H1 (cell line): ENCODE measurements at regions not wholly inside any gene's neighbourhood (a gene's known extent, or its start where the extent isn't known, plus 50 kb on each side); places are given as distances from the start of the nearest gene placed in this dataset.

Experiments used
- CTCF ChIA-PET: fragments of 300-600 bp; sonication (Branson Sonifier 250); formaldehyde crosslinking; loops from one replicate; lab custom pipeline; 2021; ENCODE audit not compliant: partially characterized antibody; lab: Charles Lee
- POLR2A ChIA-PET: fragments of 300-600 bp; sonication (Branson Sonifier 250); formaldehyde crosslinking; loops from one replicate; lab custom pipeline; 2021; ENCODE audit warnings: inconsistent platforms; ENCODE audit not compliant: partially characterized antibody; lab: Charles Lee
- DNase-seq, 2 experiments: peaks; one replicate each; pipeline versions ENCODE4 v3.0.0 to v3.0.0-alpha.2; 2010 to 2022; ENCODE audit warnings: low spot score in 2 of 2, low read depth in 1 of 2, mixed read lengths in 1 of 2
- FAIRE-seq: peaks from 2 replicates; lab custom pipeline; 2011; peaks lifted over from hg19 to GRCh38; lab: Jason Lieb, UNC
- H2AFZ ChIP-seq: 2 replicates; pipeline ENCODE4 v1.8.1; 2012; ENCODE audit warnings: low read length, inconsistent platforms
- H2AK5ac ChIP-seq: 2 replicates; pipeline ENCODE4 v1.6.1; 2013; ENCODE audit warnings: low read depth, low read length
- H2BK120ac ChIP-seq: replicated peaks from 2 replicates; pipeline ENCODE3; 2013; ENCODE audit warnings: low read depth, low read length, inconsistent platforms
- H2BK12ac ChIP-seq: 2 replicates; pipeline ENCODE4 v1.6.1; 2013; ENCODE audit warnings: low read depth, low read length
- H2BK15ac ChIP-seq: 2 replicates; pipeline ENCODE4 v1.6.1; 2013; ENCODE audit warnings: low read length
- H2BK20ac ChIP-seq: 2 replicates; pipeline ENCODE4 v1.6.1; 2013; ENCODE audit warnings: low read length
- H2BK5ac ChIP-seq: 2 replicates; pipeline ENCODE4 v1.6.1; 2013; ENCODE audit warnings: low read depth, low read length
- H3K14ac ChIP-seq: 2 replicates; pipeline ENCODE4 v1.6.1; 2013; ENCODE audit warnings: inconsistent platforms; ENCODE audit not compliant: insufficient read length
- H3K18ac ChIP-seq: 2 replicates; pipeline ENCODE4 v1.6.1; 2013; ENCODE audit warnings: low read length; ENCODE audit errors: extremely low read depth
- H3K23ac ChIP-seq: 2 replicates; pipeline ENCODE4 v1.6.1; 2013; ENCODE audit warnings: inconsistent platforms; ENCODE audit not compliant: insufficient read length
- H3K23me2 ChIP-seq: 2 replicates; pipeline ENCODE4 v1.6.1; 2013; ENCODE audit warnings: low read depth, low read length
- H3K27ac ChIP-seq: 2 replicates; pipeline ENCODE4 v1.6.1; 2011; ENCODE audit warnings: low read depth, low read length, inconsistent platforms
- H3K27me3 ChIP-seq, 4 experiments: replicated peaks in 1 of 4; 1 replicate in 1 of 4; 2 replicates in 3 of 4; pipeline versions ENCODE4 v1.6.1 to v1.8.1; 2011 to 2013; ENCODE audit warnings: low read length in 3 of 4, mild to moderate bottlenecking in 3 of 4, inconsistent platforms in 2 of 4, mixed read lengths in 2 of 4, moderate library complexity in 1 of 4; ENCODE audit not compliant: control insufficient read depth in 3 of 4, insufficient read depth in 3 of 4; ENCODE audit errors: extremely low read depth in 1 of 4
- H3K36me3 ChIP-seq, 4 experiments: 2 replicates each; pipeline versions ENCODE4 v1.6.1 to v1.8.1; 2011 to 2013; ENCODE audit warnings: mild to moderate bottlenecking in 4 of 4, low read length in 3 of 4, moderate library complexity in 2 of 4, control low read depth in 1 of 4, inconsistent platforms in 1 of 4; ENCODE audit not compliant: insufficient read depth in 4 of 4, control insufficient read depth in 2 of 4
- H3K4ac ChIP-seq: replicated peaks from 2 replicates; pipeline ENCODE3; 2013; ENCODE audit warnings: low read length, low read depth, mixed read lengths, inconsistent platforms; ENCODE audit not compliant: insufficient read length
- H3K4me1 ChIP-seq, 4 experiments: replicated peaks in 1 of 4; 1 replicate in 1 of 4; 2 replicates in 3 of 4; pipeline versions ENCODE4 v1.6.1 to v1.8.1; 2011 to 2013; ENCODE audit warnings: low read length in 3 of 4, inconsistent platforms in 2 of 4, mixed read lengths in 1 of 4; ENCODE audit not compliant: insufficient read depth in 4 of 4, control insufficient read depth in 3 of 4
- H3K4me2 ChIP-seq, 2 experiments: 2 replicates each; pipeline versions ENCODE4 v1.6.1 to v1.8.1; 2011 to 2013; ENCODE audit warnings: low read depth in 2 of 2, low read length in 2 of 2, control low read depth in 1 of 2, inconsistent platforms in 1 of 2, mild to moderate bottlenecking in 1 of 2; ENCODE audit not compliant: insufficient read depth in 1 of 2
- H3K4me3 ChIP-seq, 4 experiments: fragments of 200-600, 300-600 bp in 1 of 4; sonication (generic), shearing (Covaris generic), sonication (Bioruptor Twin) in 1 of 4; 2 replicates each; pipeline versions ENCODE4 v1.5.1 to v1.8.1; 2011 to 2016; ENCODE audit warnings: low read length in 4 of 4, low read depth in 3 of 4, control low read depth in 2 of 4, inconsistent platforms in 2 of 4, mild to moderate bottlenecking in 2 of 4, mixed read lengths in 1 of 4, moderate library complexity in 1 of 4; ENCODE audit not compliant: insufficient read depth in 2 of 4; ENCODE audit errors: extremely low read depth in 1 of 4
- H3K56ac ChIP-seq: replicated peaks from 2 replicates; pipeline ENCODE3; 2013; ENCODE audit warnings: low read depth, mild to moderate bottlenecking, mixed read lengths, low read length, inconsistent platforms; ENCODE audit not compliant: insufficient read length
- H3K79me1 ChIP-seq: 2 replicates; pipeline ENCODE4 v1.6.1; 2013; ENCODE audit warnings: low read depth, low read length, control low read depth
- H3K79me2 ChIP-seq, 2 experiments: 2 replicates each; pipeline versions ENCODE4 v1.6.1 to v1.8.1; 2012 to 2013; ENCODE audit warnings: low read length in 2 of 2, mild to moderate bottlenecking in 2 of 2, inconsistent platforms in 1 of 2; ENCODE audit not compliant: insufficient read depth in 2 of 2, control insufficient read depth in 1 of 2
- H3K9ac ChIP-seq, 4 experiments: replicated peaks in 1 of 4; 1 replicate in 1 of 4; 2 replicates in 3 of 4; pipeline versions ENCODE4 v1.6.1 to v1.8.1; 2011 to 2013; ENCODE audit warnings: low read depth in 3 of 4, low read length in 3 of 4, control low read depth in 2 of 4, mild to moderate bottlenecking in 2 of 4, moderate library complexity in 2 of 4, inconsistent platforms in 1 of 4; ENCODE audit errors: extremely low read depth in 1 of 4
- H3K9me3 ChIP-seq, 2 experiments: 2 replicates each; pipeline versions ENCODE4 v1.6.1 to v1.8.1; 2012 to 2013; ENCODE audit warnings: mild to moderate bottlenecking in 2 of 2, moderate library complexity in 2 of 2, control low read depth in 1 of 2, inconsistent platforms in 1 of 2, low read depth in 1 of 2, low read length in 1 of 2, mixed read lengths in 1 of 2; ENCODE audit not compliant: insufficient read depth in 2 of 2
- H4K20me1 ChIP-seq, 2 experiments: replicated peaks in 1 of 2; 2 replicates each; pipeline versions ENCODE3 to v1.8.1; 2011 to 2013; ENCODE audit warnings: inconsistent platforms in 2 of 2, low read length in 2 of 2, mild to moderate bottlenecking in 1 of 2; ENCODE audit not compliant: insufficient read depth in 2 of 2, control insufficient read depth in 1 of 2
- H4K5ac ChIP-seq: 2 replicates; pipeline ENCODE4 v1.6.1; 2013; ENCODE audit warnings: low read length, low read depth, mixed read lengths, inconsistent platforms; ENCODE audit not compliant: insufficient read length
- H4K8ac ChIP-seq: 2 replicates; pipeline ENCODE4 v1.8.0; 2013; ENCODE audit warnings: mild to moderate bottlenecking, moderate library complexity, low read length, inconsistent platforms; ENCODE audit not compliant: insufficient read depth; ENCODE audit errors: extremely low read depth
- H4K91ac ChIP-seq: replicated peaks from 2 replicates; pipeline ENCODE3; 2013; ENCODE audit warnings: low read length, mixed read lengths, inconsistent platforms; ENCODE audit not compliant: insufficient read length
- ASH2L ChIP-seq: fragments of 200-600, 300-600 bp; sonication (generic); IDR thresholded peaks from one replicate; pipeline ENCODE4 v1.7.1; 2017; ENCODE audit warnings: low read length
- BRCA1 ChIP-seq: IDR thresholded peaks from 2 replicates; pipeline ENCODE4 v1.6.1; 2012; ENCODE audit warnings: low read depth, low read length, improper control_type of control experiment
- CBX5 ChIP-seq: fragments of 300-800, 300-1000 bp; sonication (generic); IDR thresholded peaks from 2 replicates; pipeline ENCODE4 v1.7.1; 2016; ENCODE audit warnings: antibody characterized with exemption, low read length, low read depth
- CHD2 ChIP-seq: IDR thresholded peaks from 2 replicates; pipeline ENCODE4 v1.6.1; 2012; ENCODE audit warnings: low read length, improper control_type of control experiment
- GABPA ChIP-seq: IDR thresholded peaks from 2 replicates; pipeline ENCODE4 v1.6.1; 2011; ENCODE audit warnings: mild to moderate bottlenecking, low read length, moderate library complexity, borderline replicate concordance; ENCODE audit not compliant: insufficient read depth
- HDAC2 ChIP-seq, 2 experiments: fragments of 300-600 bp in 1 of 2; sonication (generic) in 1 of 2; IDR thresholded peaks; 2 replicates each; pipeline ENCODE4 v1.6.1; 2011 to 2012; ENCODE audit warnings: low read depth in 2 of 2, low read length in 2 of 2, mild to moderate bottlenecking in 2 of 2, moderate library complexity in 2 of 2, borderline replicate concordance in 1 of 2, inconsistent platforms in 1 of 2
- RBBP5 ChIP-seq: IDR thresholded peaks from 2 replicates; pipeline ENCODE4 v1.7.1; 2012; ENCODE audit warnings: low read depth, mild to moderate bottlenecking, inconsistent platforms, low read length, moderate library complexity, borderline replicate concordance
- SIRT6 ChIP-seq: IDR thresholded peaks from one replicate; pipeline ENCODE4 v1.7.1; 2012; ENCODE audit warnings: low read length, inconsistent platforms
- SP4 ChIP-seq: IDR thresholded peaks from 2 replicates; pipeline ENCODE4 v1.6.1; 2012; ENCODE audit warnings: low read length, inconsistent platforms
- SRF ChIP-seq: IDR thresholded peaks from 2 replicates; pipeline ENCODE4 v1.6.1; 2011; ENCODE audit warnings: mild to moderate bottlenecking, low read depth, low read length, moderate library complexity
- TAF1 ChIP-seq: IDR thresholded peaks from 2 replicates; pipeline ENCODE4 v1.6.1; 2011; ENCODE audit warnings: mild to moderate bottlenecking, low read depth, low read length
- YY1 ChIP-seq: IDR thresholded peaks from 2 replicates; pipeline ENCODE4 v1.6.1; 2011; ENCODE audit warnings: low read depth, mild to moderate bottlenecking, low read length
- WGBS, 2 experiments: shearing (Covaris generic) in 1 of 2; methylation state at CpG; one replicate each; pipeline versions ENCODE4 v1.1.6 to v1.1.7; 2013 to 2015; ENCODE audit warnings: low lambda C conversion rate in 2 of 2, mixed read lengths in 2 of 2, inconsistent platforms in 1 of 2, low coverage in 1 of 2, missing lambda C conversion rate in 1 of 2; ENCODE audit not compliant: insufficient replicate concordance in 2 of 2, insufficient coverage in 1 of 2, insufficient read length in 1 of 2; ENCODE audit errors: extremely low coverage in 1 of 2, missing lambda C conversion rate in 1 of 2; 5-methylcytosine and 5-hydroxymethylcytosine counted together
- TF ChIP-seq, protein P1 (sequence below), 3 experiments: IDR thresholded peaks; 1 replicate in 2 of 3; 2 replicates in 1 of 3; pipeline versions ENCODE4 v1.5.1 to v1.6.1; 2011; ENCODE audit warnings: low read length in 3 of 3, mild to moderate bottlenecking in 3 of 3, inconsistent platforms in 2 of 3, low read depth in 1 of 3, moderate library complexity in 1 of 3; ENCODE audit not compliant: insufficient read depth in 1 of 3; ENCODE audit errors: control extremely low read depth in 1 of 3

DNA sequence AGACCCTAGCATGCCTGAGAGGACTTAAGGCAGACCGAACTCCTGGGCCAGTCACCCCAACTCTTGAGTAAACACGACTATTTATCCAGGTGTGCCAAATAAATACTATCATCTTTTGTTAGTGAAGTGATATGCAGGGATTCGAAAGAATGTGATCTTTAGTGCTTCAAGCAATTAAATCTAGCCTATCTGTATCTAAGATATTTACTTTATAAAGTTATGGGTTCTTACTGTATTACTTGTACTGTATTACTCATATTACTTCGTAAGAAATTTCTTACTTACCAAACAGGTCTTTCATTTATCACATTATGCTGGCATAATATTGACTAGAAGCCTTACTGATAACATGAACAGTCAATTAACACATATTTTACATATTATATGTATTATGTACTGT lies 211.6 kb upstream of the NECTIN3 start:
- Histone ChIP-seq H2BK15ac (no peak overlapping the region), H3K23me2 (no peaks in the 10 kb centered on the region), H3K27me3 (no peaks in the 10 kb centered on the region), H3K4me2 (no peak overlapping the region), H3K14ac (no peak overlapping the region), H3K4me3 (no peak overlapping the region), H3K27ac (no peak overlapping the region), H4K8ac (no peak overlapping the region), H2BK120ac (no peak overlapping the region), H3K9me3 (no peaks in the 10 kb centered on the region), H3K79me2 (no peaks in the 10 kb centered on the region), H2AFZ (no peak overlapping the region), H3K36me3 (no peaks in the 10 kb centered on the region), H2BK20ac (no peak overlapping the region), H4K20me1 (no peaks in the 10 kb centered on the region), H3K9ac (no peak overlapping the region), H3K4ac (no peak overlapping the region), H2BK5ac (no peak overlapping the region), H3K56ac (no peak overlapping the region), H2BK12ac (no peak overlapping the region), H3K79me1 (no peaks in the 10 kb centered on the region), H3K18ac (no peak overlapping the region), H4K91ac (no peak overlapping the region), H3K4me1 (no peaks in the 10 kb centered on the region), H2AK5ac (no peak overlapping the region), H3K23ac (no peak overlapping the region), H4K5ac (no peak overlapping the region)
- 68% methylated on average over 4 of the region's 4 CpGs; no CpG with 5 or more reads in 1 of the 2 experiments for WGBS, 2 experiments
- DNase-seq (no peak), FAIRE-seq (no peak)
- POLR2A ChIA-PET = no interaction called here
- CTCF ChIA-PET = no interaction called here
- TF ChIP-seq SIRT6 = no peak
- TF ChIP-seq, protein P1, sequence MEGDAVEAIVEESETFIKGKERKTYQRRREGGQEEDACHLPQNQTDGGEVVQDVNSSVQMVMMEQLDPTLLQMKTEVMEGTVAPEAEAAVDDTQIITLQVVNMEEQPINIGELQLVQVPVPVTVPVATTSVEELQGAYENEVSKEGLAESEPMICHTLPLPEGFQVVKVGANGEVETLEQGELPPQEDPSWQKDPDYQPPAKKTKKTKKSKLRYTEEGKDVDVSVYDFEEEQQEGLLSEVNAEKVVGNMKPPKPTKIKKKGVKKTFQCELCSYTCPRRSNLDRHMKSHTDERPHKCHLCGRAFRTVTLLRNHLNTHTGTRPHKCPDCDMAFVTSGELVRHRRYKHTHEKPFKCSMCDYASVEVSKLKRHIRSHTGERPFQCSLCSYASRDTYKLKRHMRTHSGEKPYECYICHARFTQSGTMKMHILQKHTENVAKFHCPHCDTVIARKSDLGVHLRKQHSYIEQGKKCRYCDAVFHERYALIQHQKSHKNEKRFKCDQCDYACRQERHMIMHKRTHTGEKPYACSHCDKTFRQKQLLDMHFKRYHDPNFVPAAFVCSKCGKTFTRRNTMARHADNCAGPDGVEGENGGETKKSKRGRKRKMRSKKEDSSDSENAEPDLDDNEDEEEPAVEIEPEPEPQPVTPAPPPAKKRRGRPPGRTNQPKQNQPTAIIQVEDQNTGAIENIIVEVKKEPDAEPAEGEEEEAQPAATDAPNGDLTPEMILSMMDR (IDR thresholded peaks at IDR 0.05; ENCODE audit: control extremely low read depth in 1 of 3, insufficient read depth in 1 of 3, low read depth in 1 of 3, low read length in 3 of 3) = no peak
- no peak for TF ChIP-seq SP4
- TF ChIP-seq HDAC2 (IDR thresholded peaks at IDR 0.05; ENCODE audit: borderline replicate concordance in 1 of 2, low read depth in 2 of 2, low read length in 2 of 2) = no peak
- TF ChIP-seq TAF1 = no peak
- TF ChIP-seq CBX5 = no peak
- TF ChIP-seq BRCA1 = no peak
- TF ChIP-seq RBBP5 = no peak
- no peak for TF ChIP-seq ASH2L
- TF ChIP-seq SRF = no peak
- TF ChIP-seq GABPA = no peak
- no peak for TF ChIP-seq YY1
- TF ChIP-seq CHD2 = no peak
